ENCODE measurements at regions not wholly inside any gene's neighbourhood (a gene's known extent, or its start where the extent isn't known, plus 50 kb on each side); places are given as distances from the start of the nearest gene placed in this dataset.
"Not testable (repeated sequence)": the region's sequence is repeated elsewhere in the genome, so short reads cannot be mapped to it uniquely, and the experiment has no call there.

GRCh38 chr7:81226234-81226633 is 307.4 kb upstream of the SEMA3C start:
- no peaks in the 10 kb centered on the region for H3K36me3 Mint-ChIP-seq (ENCODE audit: insufficient read depth, unreplicated experiment)
- H3K27me3 Mint-ChIP-seq (ENCODE audit: unreplicated experiment), result no peaks in the 10 kb centered on the region
- no peak overlapping the region for H3K4me3 Mint-ChIP-seq (ENCODE audit: low read depth, unreplicated experiment)
- CTCF ChIA-PET, result no interaction called here
- H3K4me1 Mint-ChIP-seq (ENCODE audit: low read depth, unreplicated experiment), result no peaks in the 10 kb centered on the region
- H3K9me3 Mint-ChIP-seq (ENCODE audit: low read depth, unreplicated experiment), result peaks cover 3% of the 10 kb centered on the region
- no TSS peak for BruUV-seq (replicated peaks)
- no peak overlapping the region for H3K27ac Mint-ChIP-seq (ENCODE audit: unreplicated experiment)
- intact Hi-C loops (cut with micrococcal nuclease; ENCODE audit: unreplicated experiment), result no loop called here
- TF ChIP-seq CTCF (IDR thresholded peaks at IDR 0.05; ENCODE audit: unreplicated experiment), result no peak
- no peak for DNase-seq

- BruUV-seq (replicated peaks); intact Hi-C loops (cut with micrococcal nuclease; ENCODE audit: unreplicated experiment); H3K36me3 Mint-ChIP-seq (ENCODE audit: insufficient read depth, unreplicated experiment); DNase-seq; H3K27ac Mint-ChIP-seq (ENCODE audit: unreplicated experiment); H3K27me3 Mint-ChIP-seq (ENCODE audit: unreplicated experiment); H3K4me3 Mint-ChIP-seq (ENCODE audit: low read depth, unreplicated experiment); H3K9me3 Mint-ChIP-seq (ENCODE audit: low read depth, unreplicated experiment); CTCF ChIA-PET; H3K4me1 Mint-ChIP-seq (ENCODE audit: low read depth, unreplicated experiment): not testable (repeated sequence)
These were observed 303.8 kb upstream of the SEMA3C start for GRCh38 chr7:81222692-81223091.

- CTCF ChIA-PET, result no interaction called here
- intact Hi-C loops (cut with micrococcal nuclease; ENCODE audit: unreplicated experiment), result no loop called here
- Mint-ChIP-seq H3K9me3 (ENCODE audit: low read depth, unreplicated experiment) (peaks cover 3% of the 10 kb centered on the region), H3K27ac (ENCODE audit: unreplicated experiment) (no peak overlapping the region), H3K4me3 (ENCODE audit: low read depth, unreplicated experiment) (no peak overlapping the region), H3K27me3 (ENCODE audit: unreplicated experiment) (no peaks in the 10 kb centered on the region), H3K36me3 (ENCODE audit: insufficient read depth, unreplicated experiment) (no peaks in the 10 kb centered on the region), H3K4me1 (ENCODE audit: low read depth, unreplicated experiment) (no peaks in the 10 kb centered on the region)
- DNase-seq, result no peak
- BruUV-seq (replicated peaks), result no TSS peak
- no peak for TF ChIP-seq CTCF (IDR thresholded peaks at IDR 0.05; ENCODE audit: unreplicated experiment)
These were observed 302.8 kb upstream of the SEMA3C start for GRCh38 chr7:81221527-81222217.

- BruUV-seq (replicated peaks), result no TSS peak
- no peak for DNase-seq
- H3K27ac Mint-ChIP-seq (ENCODE audit: unreplicated experiment), result no peak overlapping the region
- CTCF ChIA-PET, result no interaction called here
- no peaks in the 10 kb centered on the region for H3K4me1 Mint-ChIP-seq (ENCODE audit: low read depth, unreplicated experiment)
- H3K9me3 Mint-ChIP-seq (ENCODE audit: low read depth, unreplicated experiment), result no peaks in the 10 kb centered on the region
- no peak for TF ChIP-seq CTCF (IDR thresholded peaks at IDR 0.05; ENCODE audit: unreplicated experiment)
- H3K36me3 Mint-ChIP-seq (ENCODE audit: insufficient read depth, unreplicated experiment), result no peaks in the 10 kb centered on the region
- no peak overlapping the region for H3K4me3 Mint-ChIP-seq (ENCODE audit: low read depth, unreplicated experiment)
- H3K27me3 Mint-ChIP-seq (ENCODE audit: unreplicated experiment), result no peaks in the 10 kb centered on the region
- intact Hi-C loops (cut with micrococcal nuclease; ENCODE audit: unreplicated experiment), result no loop called here
These were observed 299.7 kb upstream of the SEMA3C start for GRCh38 chr7:81218480-81219106.

GRCh38 chr7:81213394-81213793 is 294.5 kb upstream of the SEMA3C start:
- no TSS peak for BruUV-seq (replicated peaks)
- no peak for TF ChIP-seq CTCF (IDR thresholded peaks at IDR 0.05; ENCODE audit: unreplicated experiment)
- no peaks in the 10 kb centered on the region for H3K36me3 Mint-ChIP-seq (ENCODE audit: insufficient read depth, unreplicated experiment)
- no peak for DNase-seq
- intact Hi-C loops (cut with micrococcal nuclease; ENCODE audit: unreplicated experiment), result no loop called here
- no peaks in the 10 kb centered on the region for H3K4me1 Mint-ChIP-seq (ENCODE audit: low read depth, unreplicated experiment)
- H3K27ac Mint-ChIP-seq (ENCODE audit: unreplicated experiment), result no peak overlapping the region
- no peaks in the 10 kb centered on the region for H3K27me3 Mint-ChIP-seq (ENCODE audit: unreplicated experiment)
- no peaks in the 10 kb centered on the region for H3K9me3 Mint-ChIP-seq (ENCODE audit: low read depth, unreplicated experiment)
- no peak overlapping the region for H3K4me3 Mint-ChIP-seq (ENCODE audit: low read depth, unreplicated experiment)
- CTCF ChIA-PET, result no interaction called here

Measured in Calu3 (cell line).